Stimulated activated naive CD8-positive, alpha-beta T cell treated with anti-CD3 and anti-CD28 coated beads, Interleukin-15, Interleukin-2, amounts not matched to agents 100 U/mL and 50 U/mL, for 24 hours (primary cell): ENCODE measurements at regions not wholly inside any gene's neighbourhood (a gene's known extent, or its start where the extent isn't known, plus 50 kb on each side); places are given as distances from the start of the nearest gene placed in this dataset.
"Not testable (repeated sequence)": the region's sequence is repeated elsewhere in the genome, so short reads cannot be mapped to it uniquely, and the experiment has no call there.

Experiments
- ATAC-seq: fragments of 150-1000 bp; cut with Tn5 transposase; one replicate; pipeline ENCODE4 v1.10.0; 2021
- DNase-seq: peaks from one replicate; pipeline ENCODE4 v3.0.0; 2021

- ATAC-seq (no peak), DNase-seq (no peak)
Measured at GRCh38 chr2:228956701-228957474, 314.2 kb downstream of the PID1 start.

- no peak for ATAC-seq
Measured at GRCh38 chr2:228949831-228950230, 321.3 kb downstream of the PID1 start.

GRCh38 chr2:228945710-228946109, 325.4 kb downstream of the PID1 start:
- ATAC-seq = no peak
- no peak for DNase-seq

More at GRCh38 chr2:228949831-228950230, 321.3 kb downstream of the PID1 start:
- no peak for DNase-seq

GRCh38 chr2:228942856-228943255, 328.2 kb downstream of the PID1 start:
- DNase-seq (no peak), ATAC-seq (no peak)

GRCh38 chr2:228938629-228939028, 332.5 kb downstream of the PID1 start:
- no peak for ATAC-seq
- no peak for DNase-seq

GRCh38 chr2:228927028-228928010, 343.8 kb downstream of the PID1 start:
- ATAC-seq = no peak
- no peak for DNase-seq

GRCh38 chr2:228919808-228920207, 351.3 kb downstream of the PID1 start:
- ATAC-seq (no peak), DNase-seq (no peak)

- DNase-seq (no peak), ATAC-seq (no peak)
Measured at GRCh38 chr2:228917220-228917619, 353.9 kb downstream of the PID1 start.

- DNase-seq (no peak), ATAC-seq (no peak)
Measured at GRCh38 chr2:228916416-228917090, 354.5 kb downstream of the PID1 start.

GRCh38 chr2:228913176-228913575, 357.9 kb downstream of the PID1 start:
- DNase-seq (no peak), ATAC-seq (no peak)

- ATAC-seq, DNase-seq: not testable (repeated sequence)
Measured at GRCh38 chr2:228910872-228911271, 360.2 kb downstream of the PID1 start.

GRCh38 chr2:228902176-228902575, 368.9 kb downstream of the PID1 start:
- ATAC-seq = no peak
- no peak for DNase-seq

- DNase-seq (no peak), ATAC-seq (no peak)
Measured at GRCh38 chr2:228901531-228901930, 369.6 kb downstream of the PID1 start.

GRCh38 chr2:228878138-228878537, 392.9 kb downstream of the PID1 start:
- no peak for DNase-seq
- ATAC-seq = no peak

GRCh38 chr2:228876276-228876675, 394.8 kb downstream of the PID1 start:
- DNase-seq (no peak), ATAC-seq (no peak)

GRCh38 chr2:228875152-228875900, 395.8 kb downstream of the PID1 start:
- DNase-seq (no peak), ATAC-seq (no peak)

- DNase-seq = no peak
- ATAC-seq = no peak
Measured at GRCh38 chr2:228871012-228871411, 400.1 kb downstream of the PID1 start.

GRCh38 chr2:228869636-228870264, 401.3 kb downstream of the PID1 start:
- no peak for DNase-seq
- no peak for ATAC-seq

- DNase-seq (no peak), ATAC-seq (no peak)
Measured at GRCh38 chr2:228867406-228867805, 403.7 kb downstream of the PID1 start.

GRCh38 chr2:228866781-228867180, 404.3 kb downstream of the PID1 start:
- ATAC-seq = no peak
- DNase-seq = no peak

- DNase-seq = no peak
- ATAC-seq = no peak
Measured at GRCh38 chr2:228866044-228866443, 405.0 kb downstream of the PID1 start.
